Panc1 (cell line): ENCODE measurements at regions not wholly inside any gene's neighbourhood (a gene's known extent, or its start where the extent isn't known, plus 50 kb on each side); places are given as distances from the start of the nearest gene placed in this dataset.

Experiments
- POLR2AphosphoS5 ChIP-seq: IDR thresholded peaks from 2 replicates; pipeline ENCODE4 v1.6.1; 2012; ENCODE audit warnings: mild to moderate bottlenecking, low read depth, low read length, moderate library complexity
- SIN3A ChIP-seq: IDR thresholded peaks from 2 replicates; pipeline ENCODE4 v1.6.1; 2012; ENCODE audit warnings: low read depth, mild to moderate bottlenecking, low read length, moderate library complexity, borderline replicate concordance; ENCODE audit not compliant: insufficient read depth
- TCF7L2 ChIP-seq: IDR thresholded peaks from 2 replicates; pipeline ENCODE4 v1.6.1; 2011; ENCODE audit warnings: mild to moderate bottlenecking, low read depth, low read length, inconsistent platforms
- TF ChIP-seq, protein P1 (sequence below): fragments of 450-650 bp; IDR thresholded peaks from 2 replicates; pipeline ENCODE4 v1.5.1; 2017; ENCODE audit warnings: mild to moderate bottlenecking
- TF ChIP-seq, protein P2 (sequence below), 2 experiments: IDR thresholded peaks; 2 replicates each; pipeline ENCODE4 v1.6.1; 2011 to 2012; ENCODE audit warnings: low read depth in 2 of 2, control low read depth in 1 of 2, low read length in 1 of 2, mild to moderate bottlenecking in 1 of 2, moderate library complexity in 1 of 2; ENCODE audit not compliant: insufficient read depth in 1 of 2

DNA sequence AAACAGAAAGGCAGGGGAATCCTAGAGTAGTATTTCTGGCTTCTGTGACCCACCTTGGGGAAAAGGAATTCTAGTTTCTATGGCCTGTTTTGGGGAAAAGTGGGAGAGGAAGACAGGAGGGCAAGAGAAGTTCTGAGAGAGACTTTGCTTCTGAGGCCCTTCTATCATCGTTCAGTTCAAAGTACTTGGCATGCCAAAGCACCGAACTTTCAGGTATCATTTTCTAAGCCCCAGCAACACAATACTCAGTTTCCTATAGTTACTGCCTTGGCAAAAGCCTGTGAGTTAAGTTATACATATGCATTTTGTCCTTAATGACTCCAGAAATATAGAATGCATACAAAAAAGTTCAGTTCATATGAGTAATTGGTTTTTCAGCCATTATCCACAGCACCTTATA is 74.1 kb upstream of the CHD2 start:
- TF ChIP-seq, protein P1, sequence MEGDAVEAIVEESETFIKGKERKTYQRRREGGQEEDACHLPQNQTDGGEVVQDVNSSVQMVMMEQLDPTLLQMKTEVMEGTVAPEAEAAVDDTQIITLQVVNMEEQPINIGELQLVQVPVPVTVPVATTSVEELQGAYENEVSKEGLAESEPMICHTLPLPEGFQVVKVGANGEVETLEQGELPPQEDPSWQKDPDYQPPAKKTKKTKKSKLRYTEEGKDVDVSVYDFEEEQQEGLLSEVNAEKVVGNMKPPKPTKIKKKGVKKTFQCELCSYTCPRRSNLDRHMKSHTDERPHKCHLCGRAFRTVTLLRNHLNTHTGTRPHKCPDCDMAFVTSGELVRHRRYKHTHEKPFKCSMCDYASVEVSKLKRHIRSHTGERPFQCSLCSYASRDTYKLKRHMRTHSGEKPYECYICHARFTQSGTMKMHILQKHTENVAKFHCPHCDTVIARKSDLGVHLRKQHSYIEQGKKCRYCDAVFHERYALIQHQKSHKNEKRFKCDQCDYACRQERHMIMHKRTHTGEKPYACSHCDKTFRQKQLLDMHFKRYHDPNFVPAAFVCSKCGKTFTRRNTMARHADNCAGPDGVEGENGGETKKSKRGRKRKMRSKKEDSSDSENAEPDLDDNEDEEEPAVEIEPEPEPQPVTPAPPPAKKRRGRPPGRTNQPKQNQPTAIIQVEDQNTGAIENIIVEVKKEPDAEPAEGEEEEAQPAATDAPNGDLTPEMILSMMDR = no peak
- TF ChIP-seq POLR2AphosphoS5 (no peak), SIN3A (no peak), TCF7L2 (no peak)
- TF ChIP-seq, protein P2, sequence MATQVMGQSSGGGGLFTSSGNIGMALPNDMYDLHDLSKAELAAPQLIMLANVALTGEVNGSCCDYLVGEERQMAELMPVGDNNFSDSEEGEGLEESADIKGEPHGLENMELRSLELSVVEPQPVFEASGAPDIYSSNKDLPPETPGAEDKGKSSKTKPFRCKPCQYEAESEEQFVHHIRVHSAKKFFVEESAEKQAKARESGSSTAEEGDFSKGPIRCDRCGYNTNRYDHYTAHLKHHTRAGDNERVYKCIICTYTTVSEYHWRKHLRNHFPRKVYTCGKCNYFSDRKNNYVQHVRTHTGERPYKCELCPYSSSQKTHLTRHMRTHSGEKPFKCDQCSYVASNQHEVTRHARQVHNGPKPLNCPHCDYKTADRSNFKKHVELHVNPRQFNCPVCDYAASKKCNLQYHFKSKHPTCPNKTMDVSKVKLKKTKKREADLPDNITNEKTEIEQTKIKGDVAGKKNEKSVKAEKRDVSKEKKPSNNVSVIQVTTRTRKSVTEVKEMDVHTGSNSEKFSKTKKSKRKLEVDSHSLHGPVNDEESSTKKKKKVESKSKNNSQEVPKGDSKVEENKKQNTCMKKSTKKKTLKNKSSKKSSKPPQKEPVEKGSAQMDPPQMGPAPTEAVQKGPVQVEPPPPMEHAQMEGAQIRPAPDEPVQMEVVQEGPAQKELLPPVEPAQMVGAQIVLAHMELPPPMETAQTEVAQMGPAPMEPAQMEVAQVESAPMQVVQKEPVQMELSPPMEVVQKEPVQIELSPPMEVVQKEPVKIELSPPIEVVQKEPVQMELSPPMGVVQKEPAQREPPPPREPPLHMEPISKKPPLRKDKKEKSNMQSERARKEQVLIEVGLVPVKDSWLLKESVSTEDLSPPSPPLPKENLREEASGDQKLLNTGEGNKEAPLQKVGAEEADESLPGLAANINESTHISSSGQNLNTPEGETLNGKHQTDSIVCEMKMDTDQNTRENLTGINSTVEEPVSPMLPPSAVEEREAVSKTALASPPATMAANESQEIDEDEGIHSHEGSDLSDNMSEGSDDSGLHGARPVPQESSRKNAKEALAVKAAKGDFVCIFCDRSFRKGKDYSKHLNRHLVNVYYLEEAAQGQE (IDR thresholded peaks at IDR 0.05; ENCODE audit: insufficient read depth in 1 of 2, low read depth in 2 of 2, low read length in 1 of 2) = no peak
